ENCODE measurements at regions not wholly inside any gene's neighbourhood (a gene's known extent, or its start where the extent isn't known, plus 50 kb on each side); places are given as distances from the start of the nearest gene placed in this dataset.

GRCh38 chr4:138949866-138950265 lies 65.7 kb upstream of the NOCT start:
- POLR2A ChIA-PET, result no interaction called here

GRCh38 chr4:138948918-138949317 lies 66.7 kb upstream of the NOCT start:
- Mint-ChIP-seq H3K9me3 (ENCODE audit: insufficient read depth) (no peaks in the 10 kb centered on the region), H3K4me1 (ENCODE audit: low read depth) (no peaks in the 10 kb centered on the region), H3K36me3 (ENCODE audit: low read depth) (no peaks in the 10 kb centered on the region), H3K27me3 (ENCODE audit: low read depth) (peaks cover 2% of the 10 kb centered on the region), H3K27ac (no peak overlapping the region), H3K4me3 (no peak overlapping the region)
- ChIA-PET POLR2A (no interaction called here), CTCF (no interaction called here)
- no peak for ATAC-seq
- no peak for DNase-seq

More at GRCh38 chr4:138949866-138950265, 65.7 kb upstream of the NOCT start:
- CTCF ChIA-PET, result no interaction called here
- Mint-ChIP-seq H3K4me3 (no peak overlapping the region), H3K27ac (no peak overlapping the region), H3K27me3 (ENCODE audit: low read depth) (peaks cover 8% of the 10 kb centered on the region), H3K4me1 (ENCODE audit: low read depth) (no peaks in the 10 kb centered on the region), H3K9me3 (ENCODE audit: insufficient read depth) (no peaks in the 10 kb centered on the region), H3K36me3 (ENCODE audit: low read depth) (no peaks in the 10 kb centered on the region)
- ATAC-seq (no peak), DNase-seq (no peak)

GRCh38 chr4:138946306-138946705 lies 69.3 kb upstream of the NOCT start:
- POLR2A ChIA-PET, result no interaction called here
- H3K9me3 Mint-ChIP-seq (ENCODE audit: insufficient read depth), result no peaks in the 10 kb centered on the region
- CTCF ChIA-PET, result no interaction called here
- ATAC-seq, result no peak
- no peaks in the 10 kb centered on the region for H3K4me1 Mint-ChIP-seq (ENCODE audit: low read depth)
- H3K36me3 Mint-ChIP-seq (ENCODE audit: low read depth), result no peaks in the 10 kb centered on the region
- no peak for DNase-seq
- H3K4me3 Mint-ChIP-seq, result no peak overlapping the region
- peaks cover 2% of the 10 kb centered on the region for H3K27me3 Mint-ChIP-seq (ENCODE audit: low read depth)
- no peak overlapping the region for H3K27ac Mint-ChIP-seq

GRCh38 chr4:138945840-138946239 lies 69.7 kb upstream of the NOCT start:
- ChIA-PET CTCF (no interaction called here), POLR2A (no interaction called here)
- DNase-seq (no peak), ATAC-seq (no peak)
- Mint-ChIP-seq H3K9me3 (ENCODE audit: insufficient read depth) (no peaks in the 10 kb centered on the region), H3K4me3 (no peak overlapping the region), H3K27me3 (ENCODE audit: low read depth) (peaks cover 2% of the 10 kb centered on the region), H3K4me1 (ENCODE audit: low read depth) (no peaks in the 10 kb centered on the region), H3K27ac (no peak overlapping the region), H3K36me3 (ENCODE audit: low read depth) (no peaks in the 10 kb centered on the region)

- Mint-ChIP-seq H3K9me3 (ENCODE audit: insufficient read depth) (no peaks in the 10 kb centered on the region), H3K27me3 (ENCODE audit: low read depth) (peaks cover 2% of the 10 kb centered on the region), H3K4me3 (no peak overlapping the region), H3K36me3 (ENCODE audit: low read depth) (no peaks in the 10 kb centered on the region), H3K4me1 (ENCODE audit: low read depth) (no peaks in the 10 kb centered on the region), H3K27ac (no peak overlapping the region)
- no peak for DNase-seq
- no peak for ATAC-seq
- CTCF ChIA-PET, result no interaction called here
- POLR2A ChIA-PET, result no interaction called here
These were observed 70.2 kb upstream of the NOCT start for GRCh38 chr4:138945401-138945800.

GRCh38 chr4:138943893-138944292 lies 71.7 kb upstream of the NOCT start:
- H3K36me3 Mint-ChIP-seq (ENCODE audit: low read depth), result no peaks in the 10 kb centered on the region
- H3K27ac Mint-ChIP-seq, result no peak overlapping the region
- peaks cover 2% of the 10 kb centered on the region for H3K27me3 Mint-ChIP-seq (ENCODE audit: low read depth)
- POLR2A ChIA-PET, result no interaction called here
- ATAC-seq (no peak), DNase-seq (no peak)
- CTCF ChIA-PET, result no interaction called here
- H3K4me3 Mint-ChIP-seq, result no peak overlapping the region
- no peaks in the 10 kb centered on the region for H3K9me3 Mint-ChIP-seq (ENCODE audit: insufficient read depth)
- H3K4me1 Mint-ChIP-seq (ENCODE audit: low read depth), result no peaks in the 10 kb centered on the region

- H3K4me1 Mint-ChIP-seq (ENCODE audit: low read depth), result no peaks in the 10 kb centered on the region
- ATAC-seq, result no peak
- H3K27me3 Mint-ChIP-seq (ENCODE audit: low read depth), result peaks cover 2% of the 10 kb centered on the region
- no peak for DNase-seq
- ChIA-PET CTCF (no interaction called here), POLR2A (no interaction called here)
- no peaks in the 10 kb centered on the region for H3K9me3 Mint-ChIP-seq (ENCODE audit: insufficient read depth)
- H3K27ac Mint-ChIP-seq, result no peak overlapping the region
- H3K4me3 Mint-ChIP-seq, result no peak overlapping the region
- no peaks in the 10 kb centered on the region for H3K36me3 Mint-ChIP-seq (ENCODE audit: low read depth)
These were observed 74.5 kb upstream of the NOCT start for GRCh38 chr4:138941037-138941436.

- POLR2A ChIA-PET, result interaction anchor here (0.7 kb wide), 1 partner anchor 26 kb away, joined by 3 read pairs; no protein-coding TSS in a partner anchor
- DNase-seq, result no peak
- CTCF ChIA-PET, result no interaction called here
- H3K4me1 Mint-ChIP-seq (ENCODE audit: low read depth), result no peaks in the 10 kb centered on the region
- no peak overlapping the region for H3K27ac Mint-ChIP-seq
- no peaks in the 10 kb centered on the region for H3K9me3 Mint-ChIP-seq (ENCODE audit: insufficient read depth)
- no peak for ATAC-seq
- peaks cover 2% of the 10 kb centered on the region for H3K27me3 Mint-ChIP-seq (ENCODE audit: low read depth)
- no peaks in the 10 kb centered on the region for H3K36me3 Mint-ChIP-seq (ENCODE audit: low read depth)
- no peak overlapping the region for H3K4me3 Mint-ChIP-seq
These were observed 75.6 kb upstream of the NOCT start for GRCh38 chr4:138939960-138940359.

- ChIA-PET CTCF (interaction anchor here (1.0 kb wide), 2 partner anchors 9 to 67 kb away, joined by 4 read pairs; no protein-coding TSS in a partner anchor), POLR2A (no interaction called here)
- peaks cover 2% of the 10 kb centered on the region for H3K27me3 Mint-ChIP-seq (ENCODE audit: low read depth)
- DNase-seq, result no peak
- ATAC-seq, result no peak
- no peaks in the 10 kb centered on the region for H3K4me1 Mint-ChIP-seq (ENCODE audit: low read depth)
- no peaks in the 10 kb centered on the region for H3K9me3 Mint-ChIP-seq (ENCODE audit: insufficient read depth)
- no peak overlapping the region for H3K27ac Mint-ChIP-seq
- no peak overlapping the region for H3K4me3 Mint-ChIP-seq
- H3K36me3 Mint-ChIP-seq (ENCODE audit: low read depth), result no peaks in the 10 kb centered on the region
These were observed 77.3 kb upstream of the NOCT start for GRCh38 chr4:138938366-138938690.

- ChIA-PET POLR2A (no interaction called here), CTCF (interaction anchor here (0.9 kb wide), 1 partner anchor 12 kb away, joined by 3 read pairs; no protein-coding TSS in a partner anchor)
- H3K9me3 Mint-ChIP-seq (ENCODE audit: insufficient read depth), result no peaks in the 10 kb centered on the region
- no peak overlapping the region for H3K4me3 Mint-ChIP-seq
- no peaks in the 10 kb centered on the region for H3K4me1 Mint-ChIP-seq (ENCODE audit: low read depth)
- no peak overlapping the region for H3K27ac Mint-ChIP-seq
- no peaks in the 10 kb centered on the region for H3K36me3 Mint-ChIP-seq (ENCODE audit: low read depth)
- ATAC-seq (no peak), DNase-seq (no peak)
- peaks cover 2% of the 10 kb centered on the region for H3K27me3 Mint-ChIP-seq (ENCODE audit: low read depth)
These were observed 80.3 kb upstream of the NOCT start for GRCh38 chr4:138935135-138935807.

- ChIA-PET CTCF (no interaction called here), POLR2A (no interaction called here)
- Mint-ChIP-seq H3K4me3 (no peak overlapping the region), H3K36me3 (ENCODE audit: low read depth) (no peaks in the 10 kb centered on the region), H3K4me1 (ENCODE audit: low read depth) (no peaks in the 10 kb centered on the region), H3K9me3 (ENCODE audit: insufficient read depth) (no peaks in the 10 kb centered on the region), H3K27ac (no peak overlapping the region), H3K27me3 (ENCODE audit: low read depth) (no peaks in the 10 kb centered on the region)
- DNase-seq, result no peak
- no peak for ATAC-seq
These were observed 88.5 kb upstream of the NOCT start for GRCh38 chr4:138927072-138927471.

GRCh38 chr4:138925495-138925894 lies 90.1 kb upstream of the NOCT start:
- Mint-ChIP-seq H3K4me1 (ENCODE audit: low read depth) (no peaks in the 10 kb centered on the region), H3K27me3 (ENCODE audit: low read depth) (peaks cover 2% of the 10 kb centered on the region), H3K36me3 (ENCODE audit: low read depth) (no peaks in the 10 kb centered on the region), H3K9me3 (ENCODE audit: insufficient read depth) (no peaks in the 10 kb centered on the region), H3K27ac (no peak overlapping the region), H3K4me3 (no peak overlapping the region)
- ATAC-seq, result no peak
- DNase-seq, result no peak
- ChIA-PET CTCF (no interaction called here), POLR2A (no interaction called here)

All from activated CD8-positive, alpha-beta T cell treated with anti-CD3 and anti-CD28 coated beads, Interleukin-2, amount 10 ng/mL, durations not matched to agents 7 days and 5 days (primary cell).